Activated naive CD4-positive, alpha-beta T cell treated with anti-CD3 and anti-CD28 coated beads, Interleukin-2, amount 50 U/mL, for 24 hours (primary cell): ENCODE measurements at regions not wholly inside any gene's neighbourhood (a gene's known extent, or its start where the extent isn't known, plus 50 kb on each side); places are given as distances from the start of the nearest gene placed in this dataset.

ENCODE experiments used
- H3K27ac Mint-ChIP-seq: one replicate; pipeline ENCODE4 v1.8.0; 2021; ENCODE audit warnings: mild to moderate bottlenecking, mixed read lengths
- H3K27me3 Mint-ChIP-seq: one replicate; pipeline ENCODE4 v1.8.0; 2021; ENCODE audit warnings: mixed read lengths
- H3K36me3 Mint-ChIP-seq: one replicate; pipeline ENCODE4 v1.8.0; 2021; ENCODE audit warnings: mixed read lengths
- H3K4me1 Mint-ChIP-seq: one replicate; pipeline ENCODE4 v1.8.0; 2021; ENCODE audit warnings: mixed read lengths
- H3K4me3 Mint-ChIP-seq: one replicate; pipeline ENCODE4 v1.8.0; 2021; ENCODE audit warnings: mild to moderate bottlenecking, mixed read lengths
- H3K9me3 Mint-ChIP-seq: one replicate; pipeline ENCODE4 v1.8.0; 2021; ENCODE audit warnings: mixed read lengths

GRCh38 chr4:139611391-139611790 lies 54.2 kb upstream of the MGST2 start:
- Mint-ChIP-seq H3K4me1 (peaks cover 8% of the 10 kb centered on the region), H3K9me3 (no peaks in the 10 kb centered on the region), H3K27me3 (peaks cover 2% of the 10 kb centered on the region), H3K36me3 (no peaks in the 10 kb centered on the region), H3K4me3 (no peak overlapping the region), H3K27ac (no peak overlapping the region)

GRCh38 chr4:139609647-139610046 lies 53.6 kb upstream of the SETD7 start:
- no peaks in the 10 kb centered on the region for H3K36me3 Mint-ChIP-seq
- no peaks in the 10 kb centered on the region for H3K9me3 Mint-ChIP-seq
- H3K27me3 Mint-ChIP-seq = peaks cover 2% of the 10 kb centered on the region
- H3K4me3 Mint-ChIP-seq = no peak overlapping the region
- H3K27ac Mint-ChIP-seq = peak overlapping the region; percentile 24
- H3K4me1 Mint-ChIP-seq = peaks cover 17% of the 10 kb centered on the region

- no peaks in the 10 kb centered on the region for H3K36me3 Mint-ChIP-seq
- peaks cover 17% of the 10 kb centered on the region for H3K4me1 Mint-ChIP-seq
- no peak overlapping the region for H3K4me3 Mint-ChIP-seq
- H3K9me3 Mint-ChIP-seq = no peaks in the 10 kb centered on the region
- peaks cover 2% of the 10 kb centered on the region for H3K27me3 Mint-ChIP-seq
- no peak overlapping the region for H3K27ac Mint-ChIP-seq
Observed at GRCh38 chr4:139607502-139608060, 51.6 kb upstream of the SETD7 start.

- Mint-ChIP-seq H3K27me3 (peaks cover 2% of the 10 kb centered on the region), H3K27ac (peak overlapping the region; percentile 57), H3K9me3 (no peaks in the 10 kb centered on the region), H3K36me3 (no peaks in the 10 kb centered on the region), H3K4me1 (peaks cover 17% of the 10 kb centered on the region), H3K4me3 (peak overlapping the region; percentile 79)
Observed at GRCh38 chr4:139606579-139607501, 50.8 kb upstream of the SETD7 start.

GRCh38 chr4:139606103-139606502 lies 50.1 kb upstream of the SETD7 start:
- peak overlapping the region; percentile 57 for H3K27ac Mint-ChIP-seq
- H3K4me3 Mint-ChIP-seq = peak overlapping the region; percentile 79
- H3K36me3 Mint-ChIP-seq = no peaks in the 10 kb centered on the region
- no peaks in the 10 kb centered on the region for H3K9me3 Mint-ChIP-seq
- H3K4me1 Mint-ChIP-seq = peaks cover 17% of the 10 kb centered on the region
- peaks cover 2% of the 10 kb centered on the region for H3K27me3 Mint-ChIP-seq
